H1 (cell line): ENCODE measurements at regions not wholly inside any gene's neighbourhood (a gene's known extent, or its start where the extent isn't known, plus 50 kb on each side); places are given as distances from the start of the nearest gene placed in this dataset.

Source experiments
- CTCF ChIA-PET: fragments of 300-600 bp; sonication (Branson Sonifier 250); formaldehyde crosslinking; loops from one replicate; lab custom pipeline; 2021; ENCODE audit not compliant: partially characterized antibody; lab: Charles Lee
- POLR2A ChIA-PET: fragments of 300-600 bp; sonication (Branson Sonifier 250); formaldehyde crosslinking; loops from one replicate; lab custom pipeline; 2021; ENCODE audit warnings: inconsistent platforms; ENCODE audit not compliant: partially characterized antibody; lab: Charles Lee
- DNase-seq, 2 experiments: peaks; one replicate each; pipeline versions ENCODE4 v3.0.0 to v3.0.0-alpha.2; 2010 to 2022; ENCODE audit warnings: low spot score in 2 of 2, low read depth in 1 of 2, mixed read lengths in 1 of 2
- FAIRE-seq: peaks from 2 replicates; lab custom pipeline; 2011; peaks lifted over from hg19 to GRCh38; lab: Jason Lieb, UNC
- H2AFZ ChIP-seq: 2 replicates; pipeline ENCODE4 v1.8.1; 2012; ENCODE audit warnings: low read length, inconsistent platforms
- H2AK5ac ChIP-seq: 2 replicates; pipeline ENCODE4 v1.6.1; 2013; ENCODE audit warnings: low read depth, low read length
- H2BK120ac ChIP-seq: replicated peaks from 2 replicates; pipeline ENCODE3; 2013; ENCODE audit warnings: low read depth, low read length, inconsistent platforms
- H2BK12ac ChIP-seq: 2 replicates; pipeline ENCODE4 v1.6.1; 2013; ENCODE audit warnings: low read depth, low read length
- H2BK15ac ChIP-seq: 2 replicates; pipeline ENCODE4 v1.6.1; 2013; ENCODE audit warnings: low read length
- H2BK20ac ChIP-seq: 2 replicates; pipeline ENCODE4 v1.6.1; 2013; ENCODE audit warnings: low read length
- H2BK5ac ChIP-seq: 2 replicates; pipeline ENCODE4 v1.6.1; 2013; ENCODE audit warnings: low read depth, low read length
- H3K14ac ChIP-seq: 2 replicates; pipeline ENCODE4 v1.6.1; 2013; ENCODE audit warnings: inconsistent platforms; ENCODE audit not compliant: insufficient read length
- H3K18ac ChIP-seq: 2 replicates; pipeline ENCODE4 v1.6.1; 2013; ENCODE audit warnings: low read length; ENCODE audit errors: extremely low read depth
- H3K23ac ChIP-seq: 2 replicates; pipeline ENCODE4 v1.6.1; 2013; ENCODE audit warnings: inconsistent platforms; ENCODE audit not compliant: insufficient read length
- H3K23me2 ChIP-seq: 2 replicates; pipeline ENCODE4 v1.6.1; 2013; ENCODE audit warnings: low read depth, low read length
- H3K27ac ChIP-seq: 2 replicates; pipeline ENCODE4 v1.6.1; 2011; ENCODE audit warnings: low read depth, low read length, inconsistent platforms
- H3K27me3 ChIP-seq, 4 experiments: replicated peaks in 1 of 4; 1 replicate in 1 of 4; 2 replicates in 3 of 4; pipeline versions ENCODE4 v1.6.1 to v1.8.1; 2011 to 2013; ENCODE audit warnings: low read length in 3 of 4, mild to moderate bottlenecking in 3 of 4, inconsistent platforms in 2 of 4, mixed read lengths in 2 of 4, moderate library complexity in 1 of 4; ENCODE audit not compliant: control insufficient read depth in 3 of 4, insufficient read depth in 3 of 4; ENCODE audit errors: extremely low read depth in 1 of 4
- H3K36me3 ChIP-seq, 4 experiments: 2 replicates each; pipeline versions ENCODE4 v1.6.1 to v1.8.1; 2011 to 2013; ENCODE audit warnings: mild to moderate bottlenecking in 4 of 4, low read length in 3 of 4, moderate library complexity in 2 of 4, control low read depth in 1 of 4, inconsistent platforms in 1 of 4; ENCODE audit not compliant: insufficient read depth in 4 of 4, control insufficient read depth in 2 of 4
- H3K4ac ChIP-seq: replicated peaks from 2 replicates; pipeline ENCODE3; 2013; ENCODE audit warnings: low read length, low read depth, mixed read lengths, inconsistent platforms; ENCODE audit not compliant: insufficient read length
- H3K4me1 ChIP-seq, 4 experiments: replicated peaks in 1 of 4; 1 replicate in 1 of 4; 2 replicates in 3 of 4; pipeline versions ENCODE4 v1.6.1 to v1.8.1; 2011 to 2013; ENCODE audit warnings: low read length in 3 of 4, inconsistent platforms in 2 of 4, mixed read lengths in 1 of 4; ENCODE audit not compliant: insufficient read depth in 4 of 4, control insufficient read depth in 3 of 4
- H3K4me2 ChIP-seq, 2 experiments: 2 replicates each; pipeline versions ENCODE4 v1.6.1 to v1.8.1; 2011 to 2013; ENCODE audit warnings: low read depth in 2 of 2, low read length in 2 of 2, control low read depth in 1 of 2, inconsistent platforms in 1 of 2, mild to moderate bottlenecking in 1 of 2; ENCODE audit not compliant: insufficient read depth in 1 of 2
- H3K4me3 ChIP-seq, 4 experiments: fragments of 200-600, 300-600 bp in 1 of 4; sonication (generic), shearing (Covaris generic), sonication (Bioruptor Twin) in 1 of 4; 2 replicates each; pipeline versions ENCODE4 v1.5.1 to v1.8.1; 2011 to 2016; ENCODE audit warnings: low read length in 4 of 4, low read depth in 3 of 4, control low read depth in 2 of 4, inconsistent platforms in 2 of 4, mild to moderate bottlenecking in 2 of 4, mixed read lengths in 1 of 4, moderate library complexity in 1 of 4; ENCODE audit not compliant: insufficient read depth in 2 of 4; ENCODE audit errors: extremely low read depth in 1 of 4
- H3K56ac ChIP-seq: replicated peaks from 2 replicates; pipeline ENCODE3; 2013; ENCODE audit warnings: low read depth, mild to moderate bottlenecking, mixed read lengths, low read length, inconsistent platforms; ENCODE audit not compliant: insufficient read length
- H3K79me1 ChIP-seq: 2 replicates; pipeline ENCODE4 v1.6.1; 2013; ENCODE audit warnings: low read depth, low read length, control low read depth
- H3K79me2 ChIP-seq, 2 experiments: 2 replicates each; pipeline versions ENCODE4 v1.6.1 to v1.8.1; 2012 to 2013; ENCODE audit warnings: low read length in 2 of 2, mild to moderate bottlenecking in 2 of 2, inconsistent platforms in 1 of 2; ENCODE audit not compliant: insufficient read depth in 2 of 2, control insufficient read depth in 1 of 2
- H3K9ac ChIP-seq, 4 experiments: replicated peaks in 1 of 4; 1 replicate in 1 of 4; 2 replicates in 3 of 4; pipeline versions ENCODE4 v1.6.1 to v1.8.1; 2011 to 2013; ENCODE audit warnings: low read depth in 3 of 4, low read length in 3 of 4, control low read depth in 2 of 4, mild to moderate bottlenecking in 2 of 4, moderate library complexity in 2 of 4, inconsistent platforms in 1 of 4; ENCODE audit errors: extremely low read depth in 1 of 4
- H3K9me3 ChIP-seq, 2 experiments: 2 replicates each; pipeline versions ENCODE4 v1.6.1 to v1.8.1; 2012 to 2013; ENCODE audit warnings: mild to moderate bottlenecking in 2 of 2, moderate library complexity in 2 of 2, control low read depth in 1 of 2, inconsistent platforms in 1 of 2, low read depth in 1 of 2, low read length in 1 of 2, mixed read lengths in 1 of 2; ENCODE audit not compliant: insufficient read depth in 2 of 2
- H4K20me1 ChIP-seq, 2 experiments: replicated peaks in 1 of 2; 2 replicates each; pipeline versions ENCODE3 to v1.8.1; 2011 to 2013; ENCODE audit warnings: inconsistent platforms in 2 of 2, low read length in 2 of 2, mild to moderate bottlenecking in 1 of 2; ENCODE audit not compliant: insufficient read depth in 2 of 2, control insufficient read depth in 1 of 2
- H4K5ac ChIP-seq: 2 replicates; pipeline ENCODE4 v1.6.1; 2013; ENCODE audit warnings: low read length, low read depth, mixed read lengths, inconsistent platforms; ENCODE audit not compliant: insufficient read length
- H4K8ac ChIP-seq: 2 replicates; pipeline ENCODE4 v1.8.0; 2013; ENCODE audit warnings: mild to moderate bottlenecking, moderate library complexity, low read length, inconsistent platforms; ENCODE audit not compliant: insufficient read depth; ENCODE audit errors: extremely low read depth
- H4K91ac ChIP-seq: replicated peaks from 2 replicates; pipeline ENCODE3; 2013; ENCODE audit warnings: low read length, mixed read lengths, inconsistent platforms; ENCODE audit not compliant: insufficient read length
- BRCA1 ChIP-seq: IDR thresholded peaks from 2 replicates; pipeline ENCODE4 v1.6.1; 2012; ENCODE audit warnings: low read depth, low read length, improper control_type of control experiment
- CEBPB ChIP-seq: IDR thresholded peaks from 2 replicates; pipeline ENCODE4 v1.6.1; 2012; ENCODE audit warnings: low read depth, low read length
- CREB1 ChIP-seq: IDR thresholded peaks from 2 replicates; pipeline ENCODE4 v1.6.1; 2012; ENCODE audit warnings: inconsistent platforms
- FOSL1 ChIP-seq: IDR thresholded peaks from 2 replicates; pipeline ENCODE4 v1.6.1; 2011; ENCODE audit warnings: mild to moderate bottlenecking, low read depth, low read length, moderate library complexity; ENCODE audit not compliant: insufficient read depth
- KDM1A ChIP-seq: fragments of 200-600, 300-600 bp; sonication (generic); IDR thresholded peaks from 2 replicates; pipeline ENCODE4 v1.7.1; 2016; ENCODE audit warnings: mild to moderate bottlenecking, low read length, borderline replicate concordance
- PHF8 ChIP-seq: fragments of 200-600 bp; sonication (generic); conservative IDR thresholded peaks from 2 replicates; pipeline ENCODE4 v1.7.1; 2012; ENCODE audit warnings: low read depth, mild to moderate bottlenecking, inconsistent platforms, low read length, moderate library complexity
- POU5F1 ChIP-seq: IDR thresholded peaks from 2 replicates; pipeline ENCODE4 v1.6.1; 2011; ENCODE audit warnings: low read depth, mild to moderate bottlenecking, low read length, moderate library complexity
- SAP30 ChIP-seq: fragments of 300-600 bp; sonication (generic); IDR thresholded peaks from 2 replicates; pipeline ENCODE4 v1.7.1; 2012; ENCODE audit warnings: low read length, moderate library complexity, mild to moderate bottlenecking, inconsistent platforms; ENCODE audit not compliant: insufficient read depth, insufficient replicate concordance
- WGBS, 2 experiments: shearing (Covaris generic) in 1 of 2; methylation state at CpG; one replicate each; pipeline versions ENCODE4 v1.1.6 to v1.1.7; 2013 to 2015; ENCODE audit warnings: low lambda C conversion rate in 2 of 2, mixed read lengths in 2 of 2, inconsistent platforms in 1 of 2, low coverage in 1 of 2, missing lambda C conversion rate in 1 of 2; ENCODE audit not compliant: insufficient replicate concordance in 2 of 2, insufficient coverage in 1 of 2, insufficient read length in 1 of 2; ENCODE audit errors: extremely low coverage in 1 of 2, missing lambda C conversion rate in 1 of 2; 5-methylcytosine and 5-hydroxymethylcytosine counted together
- TF ChIP-seq, protein P1 (sequence below): IDR thresholded peaks from 2 replicates; pipeline ENCODE4 v1.6.1; 2011; ENCODE audit warnings: low read depth, mild to moderate bottlenecking, low read length; ENCODE audit not compliant: insufficient read depth

DNA sequence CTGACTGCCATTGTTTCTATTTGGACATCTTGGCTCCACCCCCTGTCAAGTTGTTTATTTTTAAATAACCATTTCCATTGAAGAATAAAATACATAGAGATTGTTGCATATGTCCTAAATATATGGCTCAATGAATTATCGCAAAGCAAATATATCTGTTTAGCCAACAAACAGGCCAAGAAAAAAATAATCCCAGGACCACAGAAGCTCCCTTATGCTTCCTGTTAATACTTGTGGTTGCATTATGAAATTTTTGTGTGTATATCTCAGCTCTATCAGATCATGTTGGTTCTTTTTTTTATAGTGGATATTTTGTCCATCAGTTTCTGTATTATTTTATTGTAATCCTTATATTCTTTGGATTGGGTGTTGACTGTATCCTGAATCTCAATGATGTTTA is 53.4 kb upstream of the CYP2C8 start:
- WGBS, 2 experiments, result 81% methylated on average over 1 of the region's 1 CpG; no CpG with 5 or more reads in 1 of the 2 experiments
- peaks cover 24 to 25% of the 10 kb centered on the region in 2 experiments for H3K9me3 ChIP-seq
- H4K5ac ChIP-seq, result no peak overlapping the region

More for the DNA sequence above, 53.4 kb upstream of the CYP2C8 start:
- Histone ChIP-seq H3K23me2 (no peaks in the 10 kb centered on the region), H2BK15ac (no peak overlapping the region), H2BK120ac (no peak overlapping the region), H3K23ac (no peak overlapping the region), H3K79me1 (no peaks in the 10 kb centered on the region), H3K27ac (no peak overlapping the region), H4K8ac (no peak overlapping the region), H3K36me3 (0 out of 8 replicates have a peak, but pooled peaks cover 0 to 2% (median 0%) of the 10 kb centered on the region in 4 experiments), H3K4ac (no peak overlapping the region), H3K4me1 (no peaks in the 10 kb centered on the region), H2BK5ac (no peak overlapping the region), H4K20me1 (no peaks in the 10 kb centered on the region), H3K9ac (no peak overlapping the region), H2AK5ac (no peak overlapping the region), H3K79me2 (no peaks in the 10 kb centered on the region), H3K18ac (no peak overlapping the region), H2BK12ac (no peak overlapping the region), H2BK20ac (no peak overlapping the region), H3K4me2 (no peak overlapping the region), H3K56ac (no peak overlapping the region), H3K4me3 (no peak overlapping the region), H4K91ac (no peak overlapping the region), H2AFZ (no peak overlapping the region), H3K14ac (no peak overlapping the region), H3K27me3 (no peaks in the 10 kb centered on the region)
- ChIA-PET POLR2A (interaction anchor here (1.1 kb wide), 1 partner anchor 12 kb away, joined by 3 read pairs; no protein-coding TSS in a partner anchor), CTCF (interaction anchor here (1.7 to 2.7 kb wide), 2 partner anchors 11 to 123 kb away, joined by 4 to 7 read pairs; no protein-coding TSS in a partner anchor)
- no peak for DNase-seq
- no peak for FAIRE-seq
- TF ChIP-seq POU5F1 (no peak), CREB1 (no peak), KDM1A (no peak), SAP30 (no peak), BRCA1 (no peak), PHF8 (no peak), FOSL1 (no peak), CEBPB (no peak)
- TF ChIP-seq, protein P1, sequence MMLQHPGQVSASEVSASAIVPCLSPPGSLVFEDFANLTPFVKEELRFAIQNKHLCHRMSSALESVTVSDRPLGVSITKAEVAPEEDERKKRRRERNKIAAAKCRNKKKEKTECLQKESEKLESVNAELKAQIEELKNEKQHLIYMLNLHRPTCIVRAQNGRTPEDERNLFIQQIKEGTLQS, result no peak
